NB4 (cell line): ENCODE measurements at regions not wholly inside any gene's neighbourhood (a gene's known extent, or its start where the extent isn't known, plus 50 kb on each side); places are given as distances from the start of the nearest gene placed in this dataset.

Experiments
- DNase-seq: peaks from one replicate; pipeline ENCODE4 v3.0.0; 2010; ENCODE audit warnings: low read depth
- H3K4me3 ChIP-seq: one replicate; pipeline ENCODE4 v1.5.1; 2011; ENCODE audit warnings: mild to moderate bottlenecking, low read depth, low read length, moderate library complexity
- CTCF ChIP-seq: IDR thresholded peaks from one replicate; pipeline ENCODE4 v1.5.1; 2012; ENCODE audit warnings: low read depth, low read length
- MYC ChIP-seq: IDR thresholded peaks from 2 replicates; pipeline ENCODE4 v1.6.1; 2011; ENCODE audit warnings: low read depth, low read length
- POLR2A ChIP-seq: IDR thresholded peaks from 2 replicates; pipeline ENCODE4 v1.6.1; 2011; ENCODE audit warnings: mild to moderate bottlenecking; ENCODE audit not compliant: insufficient read length; ENCODE audit errors: extremely low read depth
- TF ChIP-seq, protein P1 (sequence below): IDR thresholded peaks from 2 replicates; pipeline ENCODE4 v1.6.1; 2011; ENCODE audit warnings: low read depth, low read length

GRCh38 chr6:6412221-6412620, 91.8 kb upstream of the F13A1 start:
- no peak for DNase-seq
- TF ChIP-seq CTCF (no peak), MYC (no peak), POLR2A (no peak)
- TF ChIP-seq, protein P1, sequence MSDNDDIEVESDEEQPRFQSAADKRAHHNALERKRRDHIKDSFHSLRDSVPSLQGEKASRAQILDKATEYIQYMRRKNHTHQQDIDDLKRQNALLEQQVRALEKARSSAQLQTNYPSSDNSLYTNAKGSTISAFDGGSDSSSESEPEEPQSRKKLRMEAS: no peak
- H3K4me3 ChIP-seq: no peak overlapping the region

GRCh38 chr6:6412700-6413099, 92.2 kb upstream of the F13A1 start:
- no peak overlapping the region for H3K4me3 ChIP-seq
- TF ChIP-seq, protein P1: no peak
- DNase-seq: no peak

- TF ChIP-seq, protein P1: no peak
- no peak for TF ChIP-seq CTCF
- TF ChIP-seq MYC: no peak
- no peak for TF ChIP-seq POLR2A
Measured at GRCh38 chr6:6414931-6415330, 94.5 kb upstream of the F13A1 start.

DNA sequence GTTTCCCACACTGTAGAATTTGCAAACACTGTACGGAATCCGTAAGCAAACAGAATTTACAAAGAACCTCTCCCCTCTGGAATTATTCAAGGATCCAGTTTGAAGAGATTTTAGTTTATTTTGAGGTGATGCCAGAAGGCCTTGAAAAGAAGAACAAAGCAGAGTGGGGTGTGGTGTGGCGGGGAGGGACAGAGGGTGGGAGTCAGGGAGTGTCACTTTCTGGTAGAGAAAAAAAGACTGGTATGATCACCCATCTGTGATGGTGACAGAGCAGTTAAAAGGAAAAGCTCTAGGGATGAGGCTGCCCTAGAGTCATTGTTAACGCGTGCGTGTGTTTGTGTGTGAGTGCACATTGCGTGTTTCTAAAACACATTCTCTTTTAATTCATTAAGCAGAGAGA, 97.0 kb upstream of the F13A1 start:
- no peak overlapping the region for H3K4me3 ChIP-seq
- TF ChIP-seq, protein P1: no peak
- TF ChIP-seq POLR2A: no peak
- TF ChIP-seq MYC: no peak
- TF ChIP-seq CTCF: no peak
- DNase-seq: no peak

More at GRCh38 chr6:6414931-6415330, 94.5 kb upstream of the F13A1 start:
- no peak overlapping the region for H3K4me3 ChIP-seq
- no peak for DNase-seq

- TF ChIP-seq, protein P1: no peak
- no peak for TF ChIP-seq CTCF
- TF ChIP-seq MYC: no peak
- no peak for TF ChIP-seq POLR2A
- H3K4me3 ChIP-seq: no peak overlapping the region
- DNase-seq: no peak
Measured at GRCh38 chr6:6418421-6418820, 98.0 kb upstream of the F13A1 start.

DNA sequence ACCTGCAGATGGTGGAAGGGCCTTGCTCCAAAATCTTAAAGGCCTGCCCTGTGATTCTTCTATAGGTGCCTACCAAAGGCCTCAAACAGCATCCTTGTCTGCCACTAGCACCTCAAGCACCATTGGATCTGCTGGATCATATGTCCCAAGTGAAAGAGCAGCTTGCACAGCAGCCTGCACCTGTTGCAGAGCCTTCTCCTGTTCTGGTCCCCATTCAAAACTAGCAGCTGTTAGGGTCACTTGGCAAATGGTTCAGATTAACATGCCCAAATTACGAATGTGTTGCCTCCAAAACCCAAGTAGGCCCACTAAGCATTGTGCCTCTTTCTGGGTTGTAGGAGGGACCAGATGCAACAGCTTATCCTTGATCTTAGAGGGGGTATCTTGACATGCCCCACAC, 99.6 kb upstream of the F13A1 start:
- TF ChIP-seq CTCF (no peak), POLR2A (no peak), MYC (no peak)
- TF ChIP-seq, protein P1: no peak

More for the DNA sequence above, 99.6 kb upstream of the F13A1 start:
- no peak for DNase-seq
- H3K4me3 ChIP-seq: no peak overlapping the region
